ENCODE measurements at regions not wholly inside any gene's neighbourhood (a gene's known extent, or its start where the extent isn't known, plus 50 kb on each side); places are given as distances from the start of the nearest gene placed in this dataset.

GRCh38 chr6:129771678-129772077 lies 61.7 kb upstream of the ARHGAP18 start:
- no peak for TF ChIP-seq CEBPB (IDR thresholded peaks at IDR 0.05; ENCODE audit: low read depth)
- no peak for TF ChIP-seq YY1 (IDR thresholded peaks at IDR 0.05; ENCODE audit: extremely low read depth, insufficient replicate concordance, low read depth, low read length)
- no peak for TF ChIP-seq FOSL1 (IDR thresholded peaks at IDR 0.05; ENCODE audit: low read depth)
- TF ChIP-seq MAX (IDR thresholded peaks at IDR 0.05): no peak
- TF ChIP-seq EGR1 (IDR thresholded peaks at IDR 0.05; ENCODE audit: low read depth): no peak
- TF ChIP-seq RAD21 (IDR thresholded peaks at IDR 0.05; ENCODE audit: low read depth): no peak
- TF ChIP-seq ZNF274 (IDR thresholded peaks at IDR 0.05; ENCODE audit: low read depth, low read length): no peak
- no peak for TF ChIP-seq CTCF (IDR thresholded peaks at IDR 0.05 in 2 of 3, conservative IDR thresholded peaks at IDR 0.05 in 1 of 3; ENCODE audit: borderline replicate concordance in 1 of 3, insufficient read depth in 1 of 3, low read depth in 2 of 3, low read length in 2 of 3)
- no peak for TF ChIP-seq EZH2phosphoT487 (IDR thresholded peaks at IDR 0.05; ENCODE audit: borderline replicate concordance)
- no peak for TF ChIP-seq REST (IDR thresholded peaks at IDR 0.05; ENCODE audit: low read depth)
- TF ChIP-seq POLR2A (IDR thresholded peaks at IDR 0.05; ENCODE audit: borderline replicate concordance, extremely low read depth, insufficient read depth, insufficient read length): no peak
- no peak for TF ChIP-seq ZFX (IDR thresholded peaks at IDR 0.05)
- TF ChIP-seq SIN3A (IDR thresholded peaks at IDR 0.05; ENCODE audit: low read depth): no peak
- Histone ChIP-seq H3K79me2 (ENCODE audit: insufficient read depth, low read length) (no peaks in the 10 kb centered on the region), H3K36me3 (ENCODE audit: control insufficient read depth in 1 of 2, insufficient read depth in 2 of 2, low read length in 2 of 2) (no peaks in the 10 kb centered on the region), H2AFZ (ENCODE audit: low read depth, low read length, poor library complexity, severe bottlenecking) (no peak overlapping the region), H3K9me3 (ENCODE audit: control insufficient read depth in 1 of 2, insufficient read depth in 1 of 2, low read depth in 1 of 2, low read length in 2 of 2) (no peaks in the 10 kb centered on the region), H3K4me1 (ENCODE audit: control insufficient read depth in 1 of 2, insufficient read depth in 2 of 2, low read length in 2 of 2) (peaks cover 16 to 25% of the 10 kb centered on the region in 2 experiments; a peak in 3 of 4 replicates), H4K20me1 (ENCODE audit: insufficient read depth) (no peaks in the 10 kb centered on the region), H3K27me3 (ENCODE audit: insufficient read depth, low read length) (no peaks in the 10 kb centered on the region), H3K27ac (ENCODE audit: low read depth, low read length) (no peak overlapping the region), H3K4me2 (ENCODE audit: low read length) (no peak overlapping the region), H3K4me3 (replicated peaks in 1 of 2; ENCODE audit: low read depth in 1 of 2, low read length in 2 of 2) (no peak overlapping the region), H3K9me2 (ENCODE audit: insufficient read depth) (no peaks in the 10 kb centered on the region), H3K9ac (ENCODE audit: low read length) (no peak overlapping the region)
- CTCF ChIA-PET: no interaction called here
- no TSS peak for BruUV-seq (replicated peaks)
- ATAC-seq (no peak), DNase-seq (ENCODE audit: low read depth, low spot score) (no peak)
- RAD21 ChIA-PET (ENCODE audit: low non-redundant PET in 1 of 2, low total read pairs in 2 of 2, uncharacterized antibody in 2 of 2, unreplicated experiment in 2 of 2): no interaction called here
- intact Hi-C loops (cut with micrococcal nuclease): no loop called here
- POLR2A ChIA-PET: no interaction called here

Measured in HCT116 (cell line).